ENCODE measurements at regions not wholly inside any gene's neighbourhood (a gene's known extent, or its start where the extent isn't known, plus 50 kb on each side); places are given as distances from the start of the nearest gene placed in this dataset.

DNA sequence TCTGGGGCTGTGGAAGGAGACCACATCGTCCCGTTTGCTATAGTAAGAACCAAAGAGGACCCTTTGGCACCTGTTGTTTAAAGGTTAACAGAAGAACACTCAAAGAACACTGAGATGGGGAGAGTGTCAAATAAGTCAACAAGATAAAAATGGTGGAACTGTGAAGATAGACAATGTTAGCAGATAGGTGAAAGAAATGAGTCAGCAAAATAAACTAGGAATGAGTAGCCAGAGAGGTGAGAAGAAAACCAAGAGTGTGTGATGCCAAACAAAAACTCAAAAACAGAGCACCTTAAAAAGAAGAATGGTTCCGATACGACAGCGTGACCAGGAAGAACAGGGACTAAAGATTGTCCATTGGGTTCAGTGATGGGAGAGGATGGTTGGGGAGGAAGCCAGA lies 74.7 kb upstream of the PIWIL1 start:
- TF ChIP-seq, protein P1, sequence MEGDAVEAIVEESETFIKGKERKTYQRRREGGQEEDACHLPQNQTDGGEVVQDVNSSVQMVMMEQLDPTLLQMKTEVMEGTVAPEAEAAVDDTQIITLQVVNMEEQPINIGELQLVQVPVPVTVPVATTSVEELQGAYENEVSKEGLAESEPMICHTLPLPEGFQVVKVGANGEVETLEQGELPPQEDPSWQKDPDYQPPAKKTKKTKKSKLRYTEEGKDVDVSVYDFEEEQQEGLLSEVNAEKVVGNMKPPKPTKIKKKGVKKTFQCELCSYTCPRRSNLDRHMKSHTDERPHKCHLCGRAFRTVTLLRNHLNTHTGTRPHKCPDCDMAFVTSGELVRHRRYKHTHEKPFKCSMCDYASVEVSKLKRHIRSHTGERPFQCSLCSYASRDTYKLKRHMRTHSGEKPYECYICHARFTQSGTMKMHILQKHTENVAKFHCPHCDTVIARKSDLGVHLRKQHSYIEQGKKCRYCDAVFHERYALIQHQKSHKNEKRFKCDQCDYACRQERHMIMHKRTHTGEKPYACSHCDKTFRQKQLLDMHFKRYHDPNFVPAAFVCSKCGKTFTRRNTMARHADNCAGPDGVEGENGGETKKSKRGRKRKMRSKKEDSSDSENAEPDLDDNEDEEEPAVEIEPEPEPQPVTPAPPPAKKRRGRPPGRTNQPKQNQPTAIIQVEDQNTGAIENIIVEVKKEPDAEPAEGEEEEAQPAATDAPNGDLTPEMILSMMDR (IDR thresholded peaks at IDR 0.05) = no peak
- no peak for TF ChIP-seq POLR2A (IDR thresholded peaks at IDR 0.05)

All from heart left ventricle (tissue), 13 donors.